Common myeloid progenitor, CD34-positive (primary cell): ENCODE measurements at regions not wholly inside any gene's neighbourhood (a gene's known extent, or its start where the extent isn't known, plus 50 kb on each side); places are given as distances from the start of the nearest gene placed in this dataset.

ENCODE experiments used
- CTCF ChIA-PET: fragments of 350-600 bp; sonication (Branson Sonifier 250); formaldehyde crosslinking; loops from one replicate; lab custom pipeline; 2021; ENCODE audit warnings: antibody characterized with exemption; lab: Charles Lee
- POLR2A ChIA-PET: fragments of 350-600 bp; sonication (Branson Sonifier 250); formaldehyde crosslinking; loops from one replicate; lab custom pipeline; 2021; ENCODE audit warnings: antibody characterized with exemption; lab: Charles Lee
- DNase-seq, 3 donors: peaks; one replicate each; pipeline versions ENCODE4 v3.0.0 to v3.0.0-alpha.2; 2013
- H3K27ac ChIP-seq, 2 experiments: 1 replicate in 1 of 2; 2 replicates in 1 of 2; pipeline ENCODE4 v1.7.0; 2013; ENCODE audit warnings: inconsistent platforms in 2 of 2, low read length in 2 of 2, mild to moderate bottlenecking in 2 of 2, low read depth in 1 of 2, moderate library complexity in 1 of 2; ENCODE audit not compliant: severe bottlenecking in 2 of 2, insufficient read depth in 1 of 2, poor library complexity in 1 of 2
- H3K27me3 ChIP-seq, 5 experiments: replicated peaks in 2 of 5; 1 replicate in 3 of 5; 2 replicates in 2 of 5; pipeline versions ENCODE4 v1.6.1 to v1.7.0; 2013; ENCODE audit warnings: low read length in 4 of 5, mild to moderate bottlenecking in 2 of 5, moderate library complexity in 2 of 5, inconsistent platforms in 1 of 5; ENCODE audit not compliant: insufficient read depth in 5 of 5, control insufficient read depth in 4 of 5
- H3K36me3 ChIP-seq, 4 experiments: 1 replicate in 2 of 4; 2 replicates in 2 of 4; pipeline versions ENCODE4 v1.6.1 to v1.7.0; 2013; ENCODE audit warnings: low read length in 3 of 4, control low read depth in 1 of 4, mild to moderate bottlenecking in 1 of 4; ENCODE audit not compliant: control insufficient read depth in 4 of 4, insufficient read depth in 4 of 4
- H3K4me1 ChIP-seq, 4 experiments: 1 replicate in 3 of 4; 2 replicates in 1 of 4; pipeline versions ENCODE4 v1.6.1 to v1.7.1; 2013; ENCODE audit warnings: low read length in 3 of 4, mild to moderate bottlenecking in 3 of 4, control low read depth in 1 of 4, inconsistent platforms in 1 of 4, moderate library complexity in 1 of 4; ENCODE audit not compliant: control insufficient read depth in 4 of 4, insufficient read depth in 4 of 4; ENCODE audit errors: control extremely low read depth in 1 of 4
- H3K4me3 ChIP-seq, 7 experiments: 1 replicate in 4 of 7; 2 replicates in 3 of 7; pipeline versions ENCODE4 v1.5.1 to v1.7.0; 2013; ENCODE audit warnings: mild to moderate bottlenecking in 7 of 7, low read length in 6 of 7, moderate library complexity in 6 of 7, inconsistent platforms in 2 of 7, low read depth in 2 of 7, control low read depth in 1 of 7; ENCODE audit not compliant: insufficient read depth in 4 of 7, control insufficient read depth in 1 of 7; ENCODE audit errors: extremely low read depth in 1 of 7
- H3K9me3 ChIP-seq, 5 experiments: 1 replicate in 4 of 5; 2 replicates in 1 of 5; pipeline versions ENCODE4 v1.6.1 to v1.7.1; 2013; ENCODE audit warnings: low read length in 4 of 5, mild to moderate bottlenecking in 2 of 5, inconsistent platforms in 1 of 5, low read depth in 1 of 5, moderate library complexity in 1 of 5; ENCODE audit not compliant: control insufficient read depth in 4 of 5, insufficient read depth in 2 of 5; ENCODE audit errors: control extremely low read depth in 1 of 5
- WGBS: methylation state at CpG from one replicate; pipeline ENCODE4 v1.1.5; 2013; ENCODE audit not compliant: insufficient coverage; 5-methylcytosine and 5-hydroxymethylcytosine counted together

DNA sequence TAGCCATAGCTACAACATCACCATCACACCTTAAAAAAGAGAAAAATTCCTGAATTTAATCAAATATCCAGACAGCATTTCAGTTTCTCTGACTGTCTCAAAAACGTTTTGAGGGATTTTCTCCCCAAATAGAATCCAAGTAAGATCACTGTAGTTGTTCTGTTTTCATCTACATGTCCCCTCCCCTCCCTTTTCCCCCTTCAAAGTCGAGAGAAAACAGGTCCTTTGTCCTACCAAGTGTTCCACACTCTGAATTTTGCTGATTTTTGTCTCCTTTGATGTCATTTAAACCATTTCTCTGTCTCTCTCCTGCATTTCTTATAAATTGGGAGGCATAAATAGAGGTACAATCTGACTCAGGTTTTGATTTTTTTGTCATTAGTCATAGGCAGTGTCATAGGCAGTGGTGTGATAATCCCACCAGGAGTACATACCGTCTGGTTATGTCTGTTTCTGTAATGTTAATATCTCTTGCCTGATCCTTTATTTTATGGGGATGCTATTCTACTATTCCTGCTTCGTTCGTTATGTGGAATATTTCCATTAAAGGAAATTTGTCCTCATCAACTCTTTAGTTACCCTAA lies 348.6 kb downstream of the PTTG2 start:
- ChIA-PET CTCF (interaction anchor here (0.7 to 1.6 kb wide), 3 partner anchors 10 to 164 kb away, joined by 3 to 7 read pairs (median 3); no protein-coding TSS in a partner anchor), POLR2A (no interaction called here)
- no peak overlapping the region for H3K27ac ChIP-seq
- no peaks in the 10 kb centered on the region for H3K36me3 ChIP-seq
- peaks cover 0 to 4% (median 0%) of the 10 kb centered on the region in 5 experiments for H3K9me3 ChIP-seq
- H3K4me3 ChIP-seq, result no peak overlapping the region
- peaks cover 0 to 4% (median 2%) of the 10 kb centered on the region in 4 experiments for H3K4me1 ChIP-seq
- WGBS, result 0% methylated on average over 1 of the region's 5 CpGs
- no peak for DNase-seq
- no peaks in the 10 kb centered on the region for H3K27me3 ChIP-seq

DNA sequence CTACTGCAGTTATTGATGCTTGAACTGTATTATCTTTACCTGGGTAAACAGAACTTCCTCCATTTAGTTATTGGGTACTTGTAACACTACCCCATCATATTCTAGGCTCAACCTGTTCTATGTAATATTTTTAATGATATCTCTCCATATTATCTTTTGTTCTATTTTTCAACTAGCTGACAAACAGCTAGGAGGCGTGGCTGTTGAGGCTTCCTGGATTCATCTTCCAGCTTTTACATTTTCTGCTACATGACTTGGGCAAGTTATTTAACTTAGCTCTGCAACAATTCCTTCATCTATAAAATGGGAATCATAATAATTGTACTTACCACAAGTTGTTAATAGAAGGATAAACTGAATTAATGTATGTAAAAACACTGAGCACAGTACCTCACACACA lies 349.3 kb downstream of the PTTG2 start:
- Histone ChIP-seq H3K4me1 (peaks cover 0 to 4% (median 2%) of the 10 kb centered on the region in 4 experiments), H3K4me3 (no peak overlapping the region), H3K36me3 (no peaks in the 10 kb centered on the region), H3K27me3 (no peaks in the 10 kb centered on the region), H3K27ac (no peak overlapping the region), H3K9me3 (no peaks in the 10 kb centered on the region)
- ChIA-PET POLR2A (no interaction called here), CTCF (interaction anchor here (0.7 to 1.6 kb wide), 3 partner anchors 9 to 165 kb away, joined by 3 to 7 read pairs (median 3); no protein-coding TSS in a partner anchor)
- DNase-seq, result no peak
- 100% methylated on average over 1 of the region's 1 CpG for WGBS

DNA sequence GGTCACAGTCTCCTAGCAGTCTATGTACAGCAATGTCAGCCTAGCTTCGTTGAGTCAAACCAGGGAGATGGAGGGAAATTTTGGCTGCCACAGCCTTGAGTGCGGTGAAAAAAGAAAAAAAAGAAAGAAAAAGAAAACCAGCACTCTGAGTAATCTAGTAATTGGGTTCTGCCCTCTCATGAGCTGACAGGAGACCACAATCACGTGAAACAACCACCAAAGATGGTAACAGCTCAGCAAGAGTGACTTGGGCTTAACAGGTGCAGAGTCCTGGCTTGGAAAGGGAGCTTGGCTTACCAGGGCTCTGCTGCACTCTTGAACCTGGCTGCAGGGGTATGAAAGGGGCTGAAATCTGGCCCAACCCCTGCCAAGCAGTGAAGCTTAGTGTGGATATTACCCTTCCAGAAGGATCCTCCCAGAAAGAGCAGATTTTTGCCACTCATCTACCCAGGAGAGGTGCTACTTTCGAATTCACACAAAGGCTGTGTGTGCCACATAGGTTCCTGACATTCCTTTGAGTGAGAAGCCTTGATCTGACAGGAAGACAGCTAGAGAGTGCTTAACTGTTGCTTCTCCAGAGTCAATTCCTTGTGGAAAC lies 350.3 kb downstream of the PTTG2 start:
- CTCF ChIA-PET, result interaction anchor here (1.0 to 1.3 kb wide), 2 partner anchors 8 to 130 kb away, joined by 3 to 7 read pairs; no protein-coding TSS in a partner anchor
- WGBS, result 45% methylated on average over 4 of the region's 4 CpGs
- DNase-seq, result peak; percentile 62 to 91 (median 85)
- Histone ChIP-seq H3K27me3 (no peaks in the 10 kb centered on the region), H3K4me1 (peaks cover 0 to 4% (median 2%) of the 10 kb centered on the region in 4 experiments), H3K9me3 (no peaks in the 10 kb centered on the region), H3K27ac (no peak overlapping the region), H3K36me3 (no peaks in the 10 kb centered on the region), H3K4me3 (no peak overlapping the region)
- POLR2A ChIA-PET, result interaction anchor here (0.8 kb wide), 1 partner anchor 248 kb away, joined by 4 read pairs; no protein-coding TSS in a partner anchor

DNA sequence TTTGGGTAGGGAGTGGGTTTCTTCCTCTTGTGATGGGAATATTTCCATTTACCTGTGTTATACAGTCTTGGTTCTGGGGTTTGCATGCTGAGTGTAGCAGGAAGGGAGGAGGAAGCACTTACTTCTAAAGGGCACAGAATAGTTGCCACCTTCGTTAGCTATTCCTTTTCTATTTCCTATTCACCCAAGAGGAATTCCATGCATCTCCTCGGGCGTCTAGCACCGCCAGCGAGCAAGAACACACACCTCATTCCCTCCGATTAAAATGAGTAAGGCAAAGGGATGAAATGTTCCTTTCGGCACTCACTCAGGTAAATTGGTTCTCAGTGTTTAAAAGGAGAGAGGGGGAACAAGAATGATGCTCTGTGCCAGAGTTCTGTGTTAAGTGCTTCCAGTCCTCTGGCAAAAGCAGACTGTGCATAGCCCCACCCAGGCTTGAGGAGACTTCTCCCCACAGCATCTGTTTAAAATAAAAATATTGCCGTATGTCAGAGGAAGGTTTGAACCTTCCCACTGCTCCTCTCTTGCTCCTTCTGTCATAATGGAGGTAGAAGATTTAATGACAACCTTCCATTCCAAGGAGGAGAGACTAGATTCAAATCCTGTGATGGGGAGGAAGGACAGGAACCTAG lies 351.4 kb downstream of the PTTG2 start:
- ChIA-PET POLR2A (no interaction called here), CTCF (interaction anchor here (0.6 to 1.2 kb wide), 3 partner anchors 9 to 92 kb away, joined by 3 read pairs; no protein-coding TSS in a partner anchor)
- WGBS, result 100% methylated on average over 6 of the region's 8 CpGs

DNA sequence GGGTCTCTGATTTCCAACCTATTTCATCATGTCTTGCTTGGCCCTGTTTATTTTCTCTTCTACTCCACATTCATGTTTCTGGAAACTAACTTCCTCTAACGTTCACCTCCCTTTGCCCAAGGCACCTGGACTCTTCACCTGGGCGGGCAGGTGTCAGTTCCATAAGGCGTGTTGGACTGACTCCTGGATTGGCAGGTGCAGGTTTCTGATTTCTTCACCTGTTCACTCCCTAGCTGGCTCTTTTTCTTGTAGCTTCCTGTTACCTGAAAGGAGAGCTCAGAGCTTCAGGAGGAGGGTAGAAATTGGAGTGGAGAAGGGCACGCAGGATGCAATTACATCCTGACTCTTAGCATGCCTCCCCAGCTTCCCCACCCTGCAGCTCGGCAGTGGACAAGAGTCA lies 350.8 kb upstream of the KLF3 start:
- Histone ChIP-seq H3K4me1 (peaks cover 0 to 5% (median 2%) of the 10 kb centered on the region in 4 experiments), H3K4me3 (no peak overlapping the region), H3K36me3 (no peaks in the 10 kb centered on the region), H3K27ac (no peak overlapping the region), H3K9me3 (no peaks in the 10 kb centered on the region), H3K27me3 (no peaks in the 10 kb centered on the region)
- ChIA-PET CTCF (interaction anchor here (1.4 to 1.5 kb wide), 2 partner anchors 132 to 361 kb away, joined by 3 to 4 read pairs; no protein-coding TSS in a partner anchor), POLR2A (no interaction called here)
- WGBS, result no CpG with 5 or more reads among the region's 5 CpGs
- no peak for DNase-seq

More for the DNA sequence above, 351.4 kb downstream of the PTTG2 start:
- H3K36me3 ChIP-seq, result no peaks in the 10 kb centered on the region
- no peak overlapping the region for H3K4me3 ChIP-seq
- no peaks in the 10 kb centered on the region for H3K9me3 ChIP-seq
- peaks cover 0 to 4% (median 2%) of the 10 kb centered on the region in 4 experiments for H3K4me1 ChIP-seq
- no peaks in the 10 kb centered on the region for H3K27me3 ChIP-seq
- H3K27ac ChIP-seq, result no peak overlapping the region
- DNase-seq, result no peak

DNA sequence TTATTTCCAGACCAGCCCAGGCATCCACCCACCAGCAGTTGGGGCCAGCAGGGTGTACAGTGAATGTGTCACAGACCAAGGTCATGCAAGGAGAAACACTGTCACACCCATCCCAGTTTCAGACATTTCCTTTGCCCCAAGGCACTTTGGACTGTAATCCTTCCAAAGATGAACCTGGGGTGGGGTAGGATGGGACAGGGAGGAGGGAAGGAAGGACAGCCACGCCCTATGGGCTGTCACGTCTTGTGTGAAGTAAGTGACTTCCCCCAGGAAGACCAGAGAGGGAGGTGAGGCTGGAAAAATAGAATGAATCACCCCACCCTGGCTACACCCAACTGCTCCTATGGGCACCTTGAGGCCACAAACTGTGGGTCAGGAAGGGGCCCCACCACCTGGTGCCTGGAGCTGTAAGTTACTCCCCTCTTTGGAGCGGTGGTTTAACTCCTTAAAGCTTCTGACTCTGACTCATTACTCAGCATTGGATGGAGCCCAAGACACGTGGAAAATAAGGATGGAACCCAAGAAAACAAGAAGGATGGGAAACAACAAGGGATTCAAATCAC lies 349.9 kb upstream of the KLF3 start:
- CTCF ChIA-PET, result interaction anchor here (0.5 to 1.5 kb wide), 4 partner anchors 133 to 360 kb away, joined by 3 to 4 read pairs (median 3); no protein-coding TSS in a partner anchor
- no peaks in the 10 kb centered on the region for H3K36me3 ChIP-seq
- no peak overlapping the region for H3K27ac ChIP-seq
- DNase-seq, result no peak
- 90% methylated on average over 3 of the region's 4 CpGs for WGBS
- no peak overlapping the region for H3K4me3 ChIP-seq
- POLR2A ChIA-PET, result no interaction called here
- H3K9me3 ChIP-seq, result no peaks in the 10 kb centered on the region
- H3K4me1 ChIP-seq, result peaks cover 2 to 15% (median 9%) of the 10 kb centered on the region in 4 experiments
- no peaks in the 10 kb centered on the region for H3K27me3 ChIP-seq
